Chondrocyte (in vitro differentiated cells): ENCODE measurements at regions not wholly inside any gene's neighbourhood (a gene's known extent, or its start where the extent isn't known, plus 50 kb on each side); places are given as distances from the start of the nearest gene placed in this dataset.

Experiments
- DNase-seq: peaks from one replicate; pipeline ENCODE4 v3.0.0; 2021; ENCODE audit warnings: mixed read lengths, low spot score
- H3K27ac Mint-ChIP-seq: one replicate; pipeline ENCODE4 v1.8.0; 2021; ENCODE audit warnings: mild to moderate bottlenecking, moderate library complexity, mixed read lengths; ENCODE audit not compliant: unreplicated experiment
- H3K27me3 Mint-ChIP-seq: 2 replicates; pipeline ENCODE4 v1.8.0; 2021; ENCODE audit warnings: low read depth, mixed read lengths
- H3K36me3 Mint-ChIP-seq: 2 replicates; pipeline ENCODE4 v1.8.0; 2021; ENCODE audit warnings: low read depth, mixed read lengths
- H3K4me1 Mint-ChIP-seq: 2 replicates; pipeline ENCODE4 v1.8.0; 2021; ENCODE audit warnings: low read depth, mild to moderate bottlenecking, mixed read lengths
- H3K4me3 Mint-ChIP-seq: one replicate; pipeline ENCODE4 v1.8.0; 2021; ENCODE audit warnings: mild to moderate bottlenecking, moderate library complexity, mixed read lengths; ENCODE audit not compliant: unreplicated experiment
- H3K9me3 Mint-ChIP-seq: 2 replicates; pipeline ENCODE4 v1.8.0; 2021; ENCODE audit warnings: low read depth, mixed read lengths
- CTCF ChIP-seq: fragments of 200-600 bp; sonication (generic); IDR thresholded peaks from 2 replicates; pipeline ENCODE4 v1.5.0; 2021; ENCODE audit warnings: antibody characterized with exemption, mild to moderate bottlenecking, moderate library complexity

- no peak for DNase-seq
- Mint-ChIP-seq H3K27ac (no peak overlapping the region), H3K4me3 (no peak overlapping the region), H3K36me3 (no peaks in the 10 kb centered on the region), H3K4me1 (no peaks in the 10 kb centered on the region), H3K9me3 (peaks cover 6% of the 10 kb centered on the region), H3K27me3 (peaks cover 12% of the 10 kb centered on the region)
- no peak for TF ChIP-seq CTCF
Measured at GRCh38 chr4:114400531-114400930, 198.1 kb upstream of the UGT8 start.

GRCh38 chr4:114401483-114401882 lies 197.1 kb upstream of the UGT8 start:
- peaks cover 6% of the 10 kb centered on the region for H3K9me3 Mint-ChIP-seq
- TF ChIP-seq CTCF: no peak
- no peaks in the 10 kb centered on the region for H3K36me3 Mint-ChIP-seq
- H3K27ac Mint-ChIP-seq: no peak overlapping the region
- H3K27me3 Mint-ChIP-seq: peaks cover 14% of the 10 kb centered on the region
- no peak for DNase-seq
- H3K4me3 Mint-ChIP-seq: no peak overlapping the region
- H3K4me1 Mint-ChIP-seq: no peaks in the 10 kb centered on the region

GRCh38 chr4:114417214-114417613 lies 181.4 kb upstream of the UGT8 start:
- no peak overlapping the region for H3K4me3 Mint-ChIP-seq
- H3K27ac Mint-ChIP-seq: no peak overlapping the region
- peaks cover 3% of the 10 kb centered on the region for H3K36me3 Mint-ChIP-seq
- peak; percentile 45 for TF ChIP-seq CTCF
- no peak for DNase-seq
- no peaks in the 10 kb centered on the region for H3K4me1 Mint-ChIP-seq
- peaks cover 6% of the 10 kb centered on the region for H3K27me3 Mint-ChIP-seq
- H3K9me3 Mint-ChIP-seq: peaks cover 6% of the 10 kb centered on the region

GRCh38 chr4:114420069-114420468 lies 178.5 kb upstream of the UGT8 start:
- no peaks in the 10 kb centered on the region for H3K4me1 Mint-ChIP-seq
- TF ChIP-seq CTCF: no peak
- no peak for DNase-seq
- H3K27ac Mint-ChIP-seq: no peak overlapping the region
- peaks cover 4% of the 10 kb centered on the region for H3K9me3 Mint-ChIP-seq
- no peak overlapping the region for H3K4me3 Mint-ChIP-seq
- H3K27me3 Mint-ChIP-seq: peaks cover 12% of the 10 kb centered on the region
- H3K36me3 Mint-ChIP-seq: no peaks in the 10 kb centered on the region

- Mint-ChIP-seq H3K4me1 (no peaks in the 10 kb centered on the region), H3K27me3 (peaks cover 22% of the 10 kb centered on the region), H3K4me3 (no peak overlapping the region), H3K36me3 (no peaks in the 10 kb centered on the region), H3K27ac (no peak overlapping the region), H3K9me3 (peaks cover 29% of the 10 kb centered on the region)
- TF ChIP-seq CTCF: no peak
- DNase-seq: no peak
Measured at GRCh38 chr4:114423582-114423981, 175.0 kb upstream of the UGT8 start.
